IMR-90 (cell line): ENCODE measurements at regions not wholly inside any gene's neighbourhood (a gene's known extent, or its start where the extent isn't known, plus 50 kb on each side); places are given as distances from the start of the nearest gene placed in this dataset.

ENCODE experiments used
- ATAC-seq: fragments of 200-7000 bp; cut with Tn5 transposase; 2 replicates; pipeline ENCODE4 v1.9.1; 2020; ENCODE audit warnings: low read depth, mild to moderate bottlenecking, moderate library complexity
- BruUV-seq: library from RNA; stranded (reverse); fragments of 400-500 nt; replicated peaks from 2 replicates; lab custom pipeline; 2021; lab: Mats Ljungman, UMichigan
- CTCF ChIA-PET: fragments of 300-600 bp; formaldehyde crosslinking; extraction: SDS; loops from one replicate; lab custom pipeline; 2021; ENCODE audit warnings: antibody characterized with exemption; lab: Yijun Ruan, JAX
- POLR2A ChIA-PET: fragments of 300-600 bp; sonication (Branson Sonifier 250); formaldehyde crosslinking; loops from one replicate; lab custom pipeline; 2022; ENCODE audit warnings: antibody characterized with exemption; ENCODE audit not compliant: unreplicated experiment; lab: Charles Lee
- DNase-seq: peaks from one replicate; pipeline ENCODE4 v3.0.0; 2013
- H2AFZ ChIP-seq: replicated peaks from 2 replicates; pipeline ENCODE3; 2013; ENCODE audit warnings: low read length, mild to moderate bottlenecking; ENCODE audit not compliant: poor library complexity
- H2AK5ac ChIP-seq: 2 replicates; pipeline ENCODE4 v1.6.1; 2013; ENCODE audit warnings: low read depth, low read length, inconsistent platforms
- H2AK9ac ChIP-seq: replicated peaks from 2 replicates; pipeline ENCODE3; 2013; ENCODE audit warnings: mild to moderate bottlenecking, low read depth, low read length, moderate library complexity; ENCODE audit not compliant: poor library complexity
- H2BK120ac ChIP-seq: 2 replicates; pipeline ENCODE4 v1.6.1; 2013; ENCODE audit warnings: low read depth, low read length, inconsistent platforms
- H2BK15ac ChIP-seq: 3 replicates; pipeline ENCODE4 v1.6.1; 2013; ENCODE audit warnings: low read depth, low read length, inconsistent platforms
- H2BK20ac ChIP-seq: 2 replicates; pipeline ENCODE4 v1.6.1; 2013; ENCODE audit warnings: low read depth, mild to moderate bottlenecking, inconsistent platforms, low read length, moderate library complexity
- H2BK5ac ChIP-seq: 2 replicates; pipeline ENCODE4 v1.6.1; 2013; ENCODE audit warnings: mild to moderate bottlenecking, low read depth, low read length, inconsistent platforms; ENCODE audit not compliant: poor library complexity, severe bottlenecking
- H3K14ac ChIP-seq: replicated peaks from 2 replicates; pipeline ENCODE4 v1.6.1; 2013; ENCODE audit warnings: low read depth, low read length, inconsistent platforms
- H3K18ac ChIP-seq: 2 replicates; pipeline ENCODE4 v1.6.1; 2013; ENCODE audit warnings: low read depth, low read length, control low read depth
- H3K23ac ChIP-seq: 2 replicates; pipeline ENCODE4 v1.6.1; 2013; ENCODE audit warnings: low read depth, low read length, inconsistent platforms
- H3K27ac ChIP-seq: 2 replicates; pipeline ENCODE4 v1.5.1; 2013; ENCODE audit warnings: mild to moderate bottlenecking, control low read depth, low read length; ENCODE audit not compliant: insufficient read depth
- H3K27me3 ChIP-seq: 2 replicates; pipeline ENCODE4 v1.6.1; 2013; ENCODE audit warnings: low read length; ENCODE audit not compliant: control insufficient read depth, insufficient read depth
- H3K36me3 ChIP-seq: 2 replicates; pipeline ENCODE4 v1.6.1; 2013; ENCODE audit warnings: low read length, mixed read lengths; ENCODE audit not compliant: control insufficient read depth, insufficient read depth
- H3K4ac ChIP-seq: 2 replicates; pipeline ENCODE4 v1.6.1; 2013; ENCODE audit warnings: low read depth, low read length, inconsistent platforms
- H3K4me1 ChIP-seq: 2 replicates; pipeline ENCODE4 v1.6.1; 2013; ENCODE audit warnings: low read length, mixed read lengths; ENCODE audit not compliant: control insufficient read depth, insufficient read depth
- H3K4me2 ChIP-seq: 2 replicates; pipeline ENCODE4 v1.6.1; 2013; ENCODE audit warnings: low read depth, mild to moderate bottlenecking, control low read depth, low read length, moderate library complexity
- H3K4me3 ChIP-seq: 2 replicates; pipeline ENCODE4 v1.5.1; 2013; ENCODE audit warnings: low read depth, mild to moderate bottlenecking, control low read depth, low read length, moderate library complexity; ENCODE audit not compliant: insufficient read depth
- H3K56ac ChIP-seq: 2 replicates; pipeline ENCODE4 v1.6.1; 2013; ENCODE audit warnings: low read length, inconsistent platforms; ENCODE audit not compliant: insufficient read depth; ENCODE audit errors: extremely low read depth
- H3K79me1 ChIP-seq, 2 experiments: 2 replicates each; pipeline ENCODE4 v1.6.1; 2013; ENCODE audit warnings: low read length in 2 of 2, inconsistent platforms in 1 of 2, low read depth in 1 of 2
- H3K9ac ChIP-seq: 2 replicates; pipeline ENCODE4 v1.6.1; 2013; ENCODE audit warnings: low read depth, low read length, control low read depth
- H3K9me1 ChIP-seq: 2 replicates; pipeline ENCODE4 v1.6.1; 2013; ENCODE audit warnings: low read length, inconsistent platforms; ENCODE audit not compliant: insufficient read depth
- H3K9me3 ChIP-seq: 2 replicates; pipeline ENCODE4 v1.6.1; 2013; ENCODE audit warnings: low read length; ENCODE audit not compliant: control insufficient read depth, insufficient read depth
- H4K20me1 ChIP-seq: 2 replicates; pipeline ENCODE4 v1.6.1; 2013; ENCODE audit warnings: low read length, inconsistent platforms; ENCODE audit not compliant: insufficient read depth
- H4K5ac ChIP-seq: 2 replicates; pipeline ENCODE4 v1.6.1; 2013; ENCODE audit warnings: mild to moderate bottlenecking, low read depth, low read length, control low read depth
- H4K8ac ChIP-seq, 2 experiments: 2 replicates each; pipeline ENCODE4 v1.6.1; 2013; ENCODE audit warnings: low read depth in 2 of 2, low read length in 2 of 2, control low read depth in 1 of 2, inconsistent platforms in 1 of 2
- H4K91ac ChIP-seq: 2 replicates; pipeline ENCODE4 v1.6.1; 2013; ENCODE audit warnings: low read depth, low read length, inconsistent platforms; ENCODE audit not compliant: insufficient read depth
- CEBPB ChIP-seq: IDR thresholded peaks from 2 replicates; pipeline ENCODE4 v1.6.1; 2012; ENCODE audit warnings: low read depth, low read length, improper control_type of control experiment
- WGBS, 2 experiments: methylation state at CpG; one replicate each; pipeline versions ENCODE4 v1.1.5 to v1.1.7; 2013; ENCODE audit warnings: missing lambda C conversion rate in 2 of 2; ENCODE audit not compliant: insufficient read length in 1 of 2; ENCODE audit errors: extremely low coverage in 2 of 2; 5-methylcytosine and 5-hydroxymethylcytosine counted together
- dilution Hi-C: fragments of 300-500 bp; cut with HindIII; formaldehyde crosslinking; loops from one replicate; pipeline ENCODE4 v1.14.3; 2018; ENCODE audit warnings: low sequenced_read_pairs; ENCODE audit not compliant: unreplicated experiment
- in situ Hi-C: fragments of 300-500 bp; cut with MboI; formaldehyde crosslinking; loops from 3 replicates; pipeline ENCODE4 v1.14.3; 2019; ENCODE audit warnings: low sequenced_read_pairs, inconsistent platforms, mixed read lengths
- intact Hi-C: fragments of 100-400 bp; cut with micrococcal nuclease; formaldehyde crosslinking; loops from 2 replicates; pipeline ENCODE4 v1.10.0; 2022

DNA sequence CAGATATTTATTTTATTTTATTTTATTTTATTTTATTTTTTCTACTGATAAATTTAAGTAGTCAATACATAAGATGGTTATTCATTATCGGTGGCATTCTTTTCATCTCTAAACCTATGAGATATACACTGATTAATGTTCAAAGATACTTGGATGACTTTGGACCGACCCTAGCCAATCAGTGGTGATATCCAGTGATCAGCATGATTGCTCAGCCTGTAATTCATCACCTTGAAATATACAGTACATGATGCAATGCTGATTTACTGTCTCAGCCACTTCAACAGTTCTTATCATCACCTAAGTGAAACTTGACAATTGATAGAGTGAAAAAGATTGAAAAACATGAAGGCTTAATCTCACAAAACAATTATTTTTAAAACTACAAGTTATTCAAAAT lies 1651.0 kb downstream of the REEP3 start:
- intact Hi-C loops (no loop called here), dilution Hi-C loops (no loop called here), in situ Hi-C loops (no loop called here)
- H2AK9ac ChIP-seq: no peak overlapping the region
- H3K27me3 ChIP-seq: no peaks in the 10 kb centered on the region
- H2BK5ac ChIP-seq: no peak overlapping the region
- no peak for DNase-seq
- no peak overlapping the region for H2AK5ac ChIP-seq
- no peak overlapping the region for H3K4me3 ChIP-seq
- no peak overlapping the region for H3K9ac ChIP-seq
- H2BK120ac ChIP-seq: no peak overlapping the region
- H3K14ac ChIP-seq: no peak overlapping the region
- H3K18ac ChIP-seq: no peak overlapping the region
- no peak for ATAC-seq
- CTCF ChIA-PET: no interaction called here
- no peak overlapping the region for H3K4me2 ChIP-seq
- H3K79me1 ChIP-seq: no peaks in the 10 kb centered on the region
- no CpG with 5 or more reads among the region's 2 CpGs for WGBS, 2 experiments
- peaks cover 3% of the 10 kb centered on the region; the same call in 1 of the 2 replicates for H3K9me3 ChIP-seq
- POLR2A ChIA-PET: no interaction called here
- no peak overlapping the region for H3K23ac ChIP-seq
- no peak overlapping the region for H2BK20ac ChIP-seq
- no peak overlapping the region for H3K56ac ChIP-seq
- H4K5ac ChIP-seq: no peak overlapping the region
- BruUV-seq: no TSS peak
- no peaks in the 10 kb centered on the region for H4K20me1 ChIP-seq
- H2AFZ ChIP-seq: no peak overlapping the region
- H4K8ac ChIP-seq: no peak overlapping the region
- no peak overlapping the region for H3K4ac ChIP-seq
- H2BK15ac ChIP-seq: no peak overlapping the region
- no peak overlapping the region for H4K91ac ChIP-seq
- TF ChIP-seq CEBPB: no peak
- H3K9me1 ChIP-seq: no peaks in the 10 kb centered on the region
- no peak overlapping the region for H3K27ac ChIP-seq
- H3K4me1 ChIP-seq: no peaks in the 10 kb centered on the region
- H3K36me3 ChIP-seq: no peaks in the 10 kb centered on the region
